ENCODE measurements at regions not wholly inside any gene's neighbourhood (a gene's known extent, or its start where the extent isn't known, plus 50 kb on each side); places are given as distances from the start of the nearest gene placed in this dataset.

- TF ChIP-seq EZH2phosphoT487 (IDR thresholded peaks at IDR 0.05; ENCODE audit: borderline replicate concordance, low read length) (no peak), CTCF (IDR thresholded peaks at IDR 0.05; ENCODE audit: low read depth, low read length, poor library complexity, severe bottlenecking) (no peak)
- Histone ChIP-seq H3K27ac (ENCODE audit: low read depth, low read length) (no peak overlapping the region), H3K79me2 (ENCODE audit: control insufficient read depth, low read length) (no peaks in the 10 kb centered on the region), H3K4me2 (ENCODE audit: low read length) (no peak overlapping the region), H3K27me3 (ENCODE audit: control insufficient read depth, low read length) (no peaks in the 10 kb centered on the region), H3F3A (ENCODE audit: control insufficient read depth, insufficient read depth) (no peaks in the 10 kb centered on the region), H3K36me3 (ENCODE audit: control insufficient read depth, low read length) (no peaks in the 10 kb centered on the region), H3K4me1 (ENCODE audit: control insufficient read depth, low read length) (no peaks in the 10 kb centered on the region), H3K9me3 (ENCODE audit: control insufficient read depth, insufficient read depth, low read length) (no peaks in the 10 kb centered on the region; the same call in 1 of the 2 replicates), H3K9me2 (replicated peaks; ENCODE audit: control insufficient read depth, low read length) (no peaks in the 10 kb centered on the region), H3K4me3 (ENCODE audit: low read length) (no peak overlapping the region), H4K20me1 (ENCODE audit: control insufficient read depth, insufficient read depth, low read depth, low read length) (no peaks in the 10 kb centered on the region)
Measured at GRCh38 chr4:157728215-157728614, 444.6 kb downstream of the GASK1B start.

- Histone ChIP-seq H4K20me1 (ENCODE audit: control insufficient read depth, insufficient read depth, low read depth, low read length) (no peaks in the 10 kb centered on the region), H3F3A (ENCODE audit: control insufficient read depth, insufficient read depth) (no peaks in the 10 kb centered on the region), H3K4me1 (ENCODE audit: control insufficient read depth, low read length) (no peaks in the 10 kb centered on the region), H3K9me3 (ENCODE audit: control insufficient read depth, insufficient read depth, low read length) (no peaks in the 10 kb centered on the region; the same call in 1 of the 2 replicates), H3K4me3 (ENCODE audit: low read length) (no peak overlapping the region), H3K36me3 (ENCODE audit: control insufficient read depth, low read length) (no peaks in the 10 kb centered on the region), H3K79me2 (ENCODE audit: control insufficient read depth, low read length) (no peaks in the 10 kb centered on the region), H3K27ac (ENCODE audit: low read depth, low read length) (no peak overlapping the region), H3K4me2 (ENCODE audit: low read length) (no peak overlapping the region), H3K27me3 (ENCODE audit: control insufficient read depth, low read length) (no peaks in the 10 kb centered on the region), H3K9me2 (replicated peaks; ENCODE audit: control insufficient read depth, low read length) (no peaks in the 10 kb centered on the region)
- TF ChIP-seq CTCF (IDR thresholded peaks at IDR 0.05; ENCODE audit: low read depth, low read length, poor library complexity, severe bottlenecking) (no peak), EZH2phosphoT487 (IDR thresholded peaks at IDR 0.05; ENCODE audit: borderline replicate concordance, low read length) (no peak)
Measured at GRCh38 chr4:157727163-157727562, 445.7 kb downstream of the GASK1B start.

GRCh38 chr4:157722146-157722545, 450.7 kb downstream of the GASK1B start:
- Histone ChIP-seq H3K4me3 (ENCODE audit: low read length) (no peak overlapping the region), H3K79me2 (ENCODE audit: control insufficient read depth, low read length) (no peaks in the 10 kb centered on the region), H3F3A (ENCODE audit: control insufficient read depth, insufficient read depth) (no peaks in the 10 kb centered on the region), H3K27me3 (ENCODE audit: control insufficient read depth, low read length) (no peaks in the 10 kb centered on the region), H3K27ac (ENCODE audit: low read depth, low read length) (no peak overlapping the region), H3K36me3 (ENCODE audit: control insufficient read depth, low read length) (no peaks in the 10 kb centered on the region), H3K9me3 (ENCODE audit: control insufficient read depth, insufficient read depth, low read length) (no peaks in the 10 kb centered on the region; the same call in 1 of the 2 replicates), H3K4me2 (ENCODE audit: low read length) (no peak overlapping the region), H3K9me2 (replicated peaks; ENCODE audit: control insufficient read depth, low read length) (no peaks in the 10 kb centered on the region), H4K20me1 (ENCODE audit: control insufficient read depth, insufficient read depth, low read depth, low read length) (no peaks in the 10 kb centered on the region), H3K4me1 (ENCODE audit: control insufficient read depth, low read length) (no peaks in the 10 kb centered on the region)
- TF ChIP-seq CTCF (IDR thresholded peaks at IDR 0.05; ENCODE audit: low read depth, low read length, poor library complexity, severe bottlenecking): no peak
- TF ChIP-seq EZH2phosphoT487 (IDR thresholded peaks at IDR 0.05; ENCODE audit: borderline replicate concordance, low read length): no peak

All from DOHH2 (cell line).